Spleen (tissue), 11 donors: ENCODE measurements at regions not wholly inside any gene's neighbourhood (a gene's known extent, or its start where the extent isn't known, plus 50 kb on each side); places are given as distances from the start of the nearest gene placed in this dataset.

Experiments
- DNase-seq: peaks from one replicate; pipeline ENCODE4 v3.0.0-alpha.2; 2020
- H3K27ac ChIP-seq, 8 donors: fragments of 200-600 bp; sonication (generic) in 7 of 8; 1 replicate in 4 of 8; 2 replicates in 4 of 8; pipeline versions ENCODE4 v1.5.0 to v1.8.0; 2016 to 2021; ENCODE audit warnings: inconsistent platforms in 4 of 8, mild to moderate bottlenecking in 4 of 8, moderate library complexity in 1 of 8
- H3K27me3 ChIP-seq, 7 donors: fragments of 200-600 bp; sonication (generic) in 6 of 7; replicated peaks in 1 of 7; 1 replicate in 4 of 7; 2 replicates in 3 of 7; pipeline versions ENCODE4 v1.5.0 to v1.8.0; 2016 to 2021; ENCODE audit warnings: inconsistent platforms in 3 of 7, mild to moderate bottlenecking in 1 of 7
- H3K36me3 ChIP-seq, 6 donors: fragments of 200-600 bp; sonication (generic) in 5 of 6; 1 replicate in 4 of 6; 2 replicates in 2 of 6; pipeline versions ENCODE4 v1.5.0 to v1.8.0; 2016 to 2021; ENCODE audit warnings: inconsistent platforms in 2 of 6
- H3K4me1 ChIP-seq, 6 donors: fragments of 200-600 bp; sonication (generic) in 5 of 6; 1 replicate in 3 of 6; 2 replicates in 3 of 6; pipeline versions ENCODE4 v1.5.0 to v1.8.0; 2016 to 2021; ENCODE audit warnings: inconsistent platforms in 3 of 6
- H3K4me3 ChIP-seq, 8 donors: fragments of 200-600 bp; sonication (generic) in 7 of 8; 1 replicate in 4 of 8; 2 replicates in 4 of 8; pipeline versions ENCODE4 v1.5.0 to v1.8.0; 2016 to 2021; ENCODE audit warnings: inconsistent platforms in 4 of 8, mild to moderate bottlenecking in 4 of 8, moderate library complexity in 2 of 8
- H3K9me3 ChIP-seq, 8 donors: fragments of 200-600 bp; sonication (generic) in 7 of 8; 1 replicate in 4 of 8; 2 replicates in 4 of 8; pipeline versions ENCODE4 v1.5.0 to v1.8.0; 2016 to 2021; ENCODE audit warnings: inconsistent platforms in 4 of 8
- POLR2A ChIP-seq, 3 donors: fragments of 450-650 bp; IDR thresholded peaks; one replicate each; pipeline ENCODE4 v1.5.1; 2017; ENCODE audit warnings: antibody characterized with exemption in 3 of 3, mild to moderate bottlenecking in 1 of 3
- POLR2AphosphoS5 ChIP-seq, 3 donors: sonication (generic); formaldehyde crosslinking; IDR thresholded peaks; one replicate each; pipeline ENCODE4 v1.5.1; 2017; ENCODE audit warnings: antibody characterized with exemption in 3 of 3
- WGBS, 5 donors: extraction: QIAGEN DNeasy Blood & Tissue Kit in 3 of 5; methylation state at CpG; one replicate each; pipeline versions ENCODE4 v1.1.5 to v1.1.7; 2013 to 2018; 5-methylcytosine and 5-hydroxymethylcytosine counted together
- intact Hi-C: fragments of 100-400 bp; cut with DNase I; formaldehyde crosslinking; loops from one replicate; pipeline ENCODE4 v1.15.0; 2023; ENCODE audit warnings: low total_unique reads
- TF ChIP-seq, protein P1 (sequence below), 11 experiments: fragments of 200-600 bp in 7 of 11; fragments of 450-650 bp in 4 of 11; sonication (generic) in 4 of 11; IDR thresholded peaks in 8 of 11; conservative IDR thresholded peaks in 3 of 11; 1 replicate in 7 of 11; 2 replicates in 4 of 11; pipeline versions ENCODE4 v1.4.0 to v1.8.0; 2016 to 2021; ENCODE audit warnings: antibody characterized with exemption in 11 of 11, inconsistent platforms in 4 of 11, mild to moderate bottlenecking in 1 of 11
- donor health status: healthy with polysubstance abuse.
- donor health status: DM: no; HTN: no; CAD: no; lungs with moderate emphysema.
- donor health status: DM: no; HTN: no; CAD: no.
- donor health status: Bipolar disorder and iron deficiency.
- donor health status: healthy.
- donor health status: DM: no; HTN: no; CAD: no.
- donor health status: DM: yes; HTN: yes; CAD: no.

DNA sequence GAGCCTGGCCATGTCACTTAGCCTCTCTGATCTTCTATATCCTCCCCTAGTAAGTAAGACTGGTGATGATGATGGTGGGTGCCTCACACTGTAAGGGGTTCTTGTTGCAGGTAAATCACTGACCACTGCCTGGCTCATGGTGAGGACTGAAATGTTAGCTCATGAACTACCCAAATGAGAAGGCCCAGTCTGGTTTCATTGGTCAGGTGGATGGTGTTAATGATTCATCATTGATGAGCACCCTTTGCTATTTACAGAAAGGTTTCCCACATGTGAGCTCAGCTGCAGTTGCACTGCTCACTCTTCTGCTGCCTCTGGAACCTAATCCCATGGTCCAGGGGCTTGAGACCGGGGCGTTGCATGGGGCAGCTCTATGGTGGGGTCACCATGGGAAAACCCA, 417.7 kb downstream of the PRDM2 start:
- DNase-seq, result no peak
- Histone ChIP-seq H3K27ac (no peak overlapping the region), H3K9me3 (peaks cover 0 to 16% (median 2%) of the 10 kb centered on the region in 8 donors), H3K36me3 (no peaks in the 10 kb centered on the region), H3K27me3 (peaks cover 0 to 60% (median 0%) of the 10 kb centered on the region in 7 donors), H3K4me3 (no peak overlapping the region), H3K4me1 (peaks cover 0 to 16% (median 8%) of the 10 kb centered on the region in 6 donors)
- intact Hi-C loops, result no loop called here
- TF ChIP-seq, protein P1, sequence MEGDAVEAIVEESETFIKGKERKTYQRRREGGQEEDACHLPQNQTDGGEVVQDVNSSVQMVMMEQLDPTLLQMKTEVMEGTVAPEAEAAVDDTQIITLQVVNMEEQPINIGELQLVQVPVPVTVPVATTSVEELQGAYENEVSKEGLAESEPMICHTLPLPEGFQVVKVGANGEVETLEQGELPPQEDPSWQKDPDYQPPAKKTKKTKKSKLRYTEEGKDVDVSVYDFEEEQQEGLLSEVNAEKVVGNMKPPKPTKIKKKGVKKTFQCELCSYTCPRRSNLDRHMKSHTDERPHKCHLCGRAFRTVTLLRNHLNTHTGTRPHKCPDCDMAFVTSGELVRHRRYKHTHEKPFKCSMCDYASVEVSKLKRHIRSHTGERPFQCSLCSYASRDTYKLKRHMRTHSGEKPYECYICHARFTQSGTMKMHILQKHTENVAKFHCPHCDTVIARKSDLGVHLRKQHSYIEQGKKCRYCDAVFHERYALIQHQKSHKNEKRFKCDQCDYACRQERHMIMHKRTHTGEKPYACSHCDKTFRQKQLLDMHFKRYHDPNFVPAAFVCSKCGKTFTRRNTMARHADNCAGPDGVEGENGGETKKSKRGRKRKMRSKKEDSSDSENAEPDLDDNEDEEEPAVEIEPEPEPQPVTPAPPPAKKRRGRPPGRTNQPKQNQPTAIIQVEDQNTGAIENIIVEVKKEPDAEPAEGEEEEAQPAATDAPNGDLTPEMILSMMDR (IDR thresholded peaks at IDR 0.05 in 8 of 11, conservative IDR thresholded peaks at IDR 0.05 in 3 of 11), result no peak
- TF ChIP-seq POLR2AphosphoS5 (IDR thresholded peaks at IDR 0.05) (no peak), POLR2A (IDR thresholded peaks at IDR 0.05) (no peak)
- 72 to 100% (median 81%) methylated on average over 2 of the region's 2 CpGs for WGBS, 5 donors

DNA sequence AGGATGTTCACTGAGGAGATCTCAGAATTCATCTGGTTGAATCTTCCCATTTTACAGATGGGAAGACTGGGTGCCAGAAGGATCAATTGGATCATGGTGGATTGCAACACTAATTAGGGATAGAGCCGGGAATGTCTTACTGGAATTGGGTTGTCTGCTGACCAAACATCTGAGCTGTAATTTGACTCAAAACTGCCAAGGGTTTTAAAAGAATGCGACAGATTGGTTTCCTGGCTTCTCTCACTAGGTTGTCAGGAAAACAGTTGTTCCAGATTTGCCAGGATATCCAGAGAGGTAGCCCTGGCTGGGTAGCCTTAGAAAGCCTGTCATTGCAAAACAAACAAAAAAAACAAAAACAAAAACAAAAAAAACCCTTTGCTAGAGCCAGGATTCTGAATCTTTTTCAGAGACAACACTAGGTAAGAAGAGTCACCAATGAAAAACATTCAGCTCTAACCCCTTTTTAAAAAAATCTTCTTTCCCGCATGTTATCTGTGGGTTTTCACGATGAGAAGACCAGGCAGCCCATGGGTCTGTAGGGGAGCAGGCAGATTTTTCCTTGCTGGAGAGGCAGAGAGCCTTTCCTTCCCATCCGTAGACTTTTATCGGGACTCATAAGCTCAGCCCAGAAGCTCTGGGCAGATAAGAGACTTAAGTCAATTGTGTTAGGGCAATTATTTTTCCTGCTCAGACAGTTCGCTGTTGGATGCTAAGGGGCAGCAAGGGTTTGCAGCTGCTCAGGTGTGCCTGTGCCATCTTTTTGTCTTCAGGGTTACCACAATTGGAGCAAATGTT, 418.9 kb downstream of the PRDM2 start:
- Histone ChIP-seq H3K4me3 (no peak overlapping the region), H3K27ac (no peak overlapping the region), H3K9me3 (peaks cover 0 to 16% (median 2%) of the 10 kb centered on the region in 8 donors), H3K36me3 (no peaks in the 10 kb centered on the region), H3K4me1 (peaks cover 0 to 9% (median 6%) of the 10 kb centered on the region in 6 donors), H3K27me3 (peaks cover 0 to 55% (median 0%) of the 10 kb centered on the region in 7 donors)
- intact Hi-C loops, result no loop called here
- 28 to 71% (median 55%) methylated on average over 7 of the region's 7 CpGs for WGBS, 5 donors
- TF ChIP-seq, protein P1 (IDR thresholded peaks at IDR 0.05 in 8 of 11, conservative IDR thresholded peaks at IDR 0.05 in 3 of 11), result no peak
- TF ChIP-seq POLR2AphosphoS5 (IDR thresholded peaks at IDR 0.05) (no peak), POLR2A (IDR thresholded peaks at IDR 0.05) (no peak)
- no peak for DNase-seq

DNA sequence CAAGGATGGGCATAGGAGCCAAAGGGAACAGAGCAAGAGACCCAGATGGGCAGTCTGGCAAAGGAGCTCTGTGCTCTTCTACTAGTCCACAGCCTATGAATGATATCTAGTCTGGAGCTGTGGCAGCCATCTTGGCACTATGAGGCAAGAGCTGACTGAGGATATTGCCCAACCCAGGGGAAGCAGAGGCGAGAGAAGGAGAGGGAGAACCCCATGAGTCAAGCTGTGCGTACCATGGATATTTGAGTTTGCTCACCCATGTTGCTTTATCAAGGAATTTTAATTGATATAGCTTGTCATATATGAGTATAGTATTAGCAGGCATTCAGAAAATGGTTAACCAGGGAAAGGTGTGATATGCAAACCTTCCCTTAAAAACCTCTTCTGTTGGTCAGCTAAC, 420.9 kb downstream of the PRDM2 start:
- Histone ChIP-seq H3K36me3 (no peaks in the 10 kb centered on the region), H3K4me3 (no peak overlapping the region), H3K27me3 (peaks cover 0 to 53% (median 0%) of the 10 kb centered on the region in 7 donors), H3K27ac (no peak overlapping the region), H3K4me1 (no peaks in the 10 kb centered on the region), H3K9me3 (peaks cover 0 to 16% (median 2%) of the 10 kb centered on the region in 8 donors)
- TF ChIP-seq POLR2A (IDR thresholded peaks at IDR 0.05), result no peak
- TF ChIP-seq, protein P1 (IDR thresholded peaks at IDR 0.05 in 8 of 11, conservative IDR thresholded peaks at IDR 0.05 in 3 of 11), result no peak
- TF ChIP-seq POLR2AphosphoS5 (IDR thresholded peaks at IDR 0.05), result no peak
- no peak for DNase-seq
- 65 to 87% (median 77%) methylated on average over 2 of the region's 2 CpGs for WGBS, 5 donors
- intact Hi-C loops, result no loop called here

- no peak for TF ChIP-seq POLR2AphosphoS5 (IDR thresholded peaks at IDR 0.05)
- TF ChIP-seq, protein P1 (IDR thresholded peaks at IDR 0.05 in 8 of 11, conservative IDR thresholded peaks at IDR 0.05 in 3 of 11), result no peak
- H3K27me3 ChIP-seq, result peaks cover 0 to 23% (median 0%) of the 10 kb centered on the region in 7 donors
- 77 to 100% (median 89%) methylated on average over 1 of the region's 1 CpG for WGBS, 5 donors
These were observed 428.1 kb downstream of the PRDM2 start for GRCh38 chr1:14128096-14128495.

More at GRCh38 chr1:14128096-14128495, 428.1 kb downstream of the PRDM2 start:
- Histone ChIP-seq H3K36me3 (no peaks in the 10 kb centered on the region), H3K9me3 (no peaks in the 10 kb centered on the region), H3K27ac (no peak overlapping the region), H3K4me3 (no peak overlapping the region), H3K4me1 (no peaks in the 10 kb centered on the region)
- no peak for DNase-seq
- intact Hi-C loops, result no loop called here
